BLaER1 treated with 17β-estradiol and CSF1 and Interleukin-3, amounts not matched to agents 10 nM and 100 nM (cell line): ENCODE measurements at regions not wholly inside any gene's neighbourhood (a gene's known extent, or its start where the extent isn't known, plus 50 kb on each side); places are given as distances from the start of the nearest gene placed in this dataset.
A peak's percentile ranks its signal among the peaks of the same experiment; 100 is the strongest.

ENCODE experiments used
- H3K27ac ChIP-seq, 11 experiments: shearing (Covaris generic); formaldehyde crosslinking; 2 replicates each; pipeline ENCODE4 v1.8.1; 2022
- H3K27me3 ChIP-seq, 11 experiments: shearing (Covaris generic); formaldehyde crosslinking; 2 replicates each; pipeline ENCODE4 v1.8.1; 2022
- H3K36me3 ChIP-seq, 11 experiments: shearing (Covaris generic); formaldehyde crosslinking; 2 replicates each; pipeline ENCODE4 v1.8.1; 2022
- H3K4me1 ChIP-seq, 10 experiments: shearing (Covaris generic); formaldehyde crosslinking; 2 replicates each; pipeline ENCODE4 v1.8.1; 2022
- H3K4me2 ChIP-seq, 11 experiments: shearing (Covaris generic); formaldehyde crosslinking; 2 replicates each; pipeline ENCODE4 v1.8.1; 2022
- H3K4me3 ChIP-seq, 10 experiments: shearing (Covaris generic); formaldehyde crosslinking; 2 replicates each; pipeline ENCODE4 v1.8.1; 2022
- H3K9ac ChIP-seq, 11 experiments: shearing (Covaris generic); formaldehyde crosslinking; 2 replicates each; pipeline ENCODE4 v1.8.1; 2022
- H3K9me3 ChIP-seq, 11 experiments: shearing (Covaris generic); formaldehyde crosslinking; replicated peaks in 1 of 11; 2 replicates each; pipeline ENCODE4 v1.8.1; 2022
- H4K20me1 ChIP-seq, 11 experiments: shearing (Covaris generic); formaldehyde crosslinking; 2 replicates each; pipeline ENCODE4 v1.8.1; 2022
- Cebpa-rat ChIP-seq, 11 experiments: shearing (Covaris generic); IDR thresholded peaks; 2 replicates each; pipeline ENCODE4 v1.8.1; 2022

- H3K4me2 ChIP-seq = no peak overlapping the region
- H3K27me3 ChIP-seq = no peaks in the 10 kb centered on the region
- H4K20me1 ChIP-seq = no peaks in the 10 kb centered on the region
- H3K27ac ChIP-seq = no peak overlapping the region
- TF ChIP-seq Cebpa-rat (IDR thresholded peaks at IDR 0.05) = no peak
- no peaks in the 10 kb centered on the region for H3K4me1 ChIP-seq
- no peaks in the 10 kb centered on the region for H3K9me3 ChIP-seq
- H3K36me3 ChIP-seq = no peaks in the 10 kb centered on the region
- H3K4me3 ChIP-seq = no peak overlapping the region
- no peak overlapping the region for H3K9ac ChIP-seq
Observed at GRCh38 chr11:96447208-96448110, 57.6 kb downstream of the JRKL start.

DNA sequence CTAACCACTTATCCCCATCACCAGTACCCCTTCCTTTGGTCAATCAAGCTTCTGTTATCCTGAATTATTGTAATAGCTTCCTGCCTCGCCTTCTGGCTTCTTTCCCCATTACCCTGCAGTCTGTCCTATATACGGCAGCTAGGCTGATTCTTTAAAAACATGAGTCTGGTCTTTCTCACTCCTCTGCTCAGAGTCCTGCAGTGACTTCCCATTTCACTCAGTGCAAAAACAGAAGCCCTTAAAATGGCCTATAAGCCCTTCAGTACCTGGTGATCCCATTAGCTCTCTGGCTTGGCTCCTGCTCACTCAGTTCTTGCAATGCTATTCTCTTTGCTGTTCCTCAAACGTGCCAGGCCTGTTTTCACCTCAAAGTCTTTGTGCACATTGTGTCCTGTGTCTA is 58.4 kb downstream of the JRKL start:
- Histone ChIP-seq H3K36me3 (no peaks in the 10 kb centered on the region), H3K27ac (no peak overlapping the region), H4K20me1 (no peaks in the 10 kb centered on the region), H3K9me3 (no peaks in the 10 kb centered on the region), H3K4me2 (no peak overlapping the region), H3K27me3 (no peaks in the 10 kb centered on the region), H3K4me1 (no peaks in the 10 kb centered on the region), H3K9ac (no peak overlapping the region), H3K4me3 (no peak overlapping the region)
- TF ChIP-seq Cebpa-rat (IDR thresholded peaks at IDR 0.05) = no peak

GRCh38 chr11:96456111-96456510 is 66.3 kb downstream of the JRKL start:
- H3K4me1 ChIP-seq = no peaks in the 10 kb centered on the region
- no peak overlapping the region for H3K4me3 ChIP-seq
- no peaks in the 10 kb centered on the region for H3K36me3 ChIP-seq
- H3K9ac ChIP-seq = no peak overlapping the region
- H3K27ac ChIP-seq = no peak overlapping the region
- H3K9me3 ChIP-seq = peaks cover 0 to 3% (median 0%) of the 10 kb centered on the region in 11 experiments; a peak in 1 of 22 replicates
- no peaks in the 10 kb centered on the region for H3K27me3 ChIP-seq
- TF ChIP-seq Cebpa-rat (IDR thresholded peaks at IDR 0.05) = no peak
- no peaks in the 10 kb centered on the region for H4K20me1 ChIP-seq
- H3K4me2 ChIP-seq = no peak overlapping the region

DNA sequence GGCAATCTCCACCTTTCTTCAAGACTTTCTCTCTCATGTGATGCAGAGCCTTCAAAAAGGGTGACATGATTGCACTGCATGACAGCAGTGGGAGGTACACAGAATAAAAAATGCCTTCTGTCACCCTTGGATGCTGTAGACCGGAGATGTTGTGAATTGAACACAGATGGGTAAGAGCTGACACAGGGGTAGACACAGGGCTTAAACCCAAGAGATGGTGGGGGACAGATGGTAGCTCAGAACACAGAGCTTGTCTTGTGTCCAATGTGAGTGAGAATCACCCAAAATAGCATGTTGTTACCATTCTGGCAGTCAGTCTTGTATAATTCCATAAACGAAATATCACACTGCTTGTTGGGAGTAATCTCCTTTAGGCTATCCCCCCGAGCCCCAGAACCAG is 69.9 kb downstream of the JRKL start:
- H3K36me3 ChIP-seq = no peaks in the 10 kb centered on the region
- peaks cover 0 to 7% (median 5%) of the 10 kb centered on the region in 10 experiments; a peak in 7 of 20 replicates for H3K4me1 ChIP-seq
- no peak overlapping the region for H3K4me2 ChIP-seq
- TF ChIP-seq Cebpa-rat (IDR thresholded peaks at IDR 0.05) = no peak
- H3K9me3 ChIP-seq = peaks cover 0 to 3% (median 0%) of the 10 kb centered on the region in 11 experiments; a peak in 1 of 22 replicates
- H3K27ac ChIP-seq = no peak overlapping the region
- no peak overlapping the region for H3K4me3 ChIP-seq
- no peaks in the 10 kb centered on the region for H3K27me3 ChIP-seq
- no peaks in the 10 kb centered on the region for H4K20me1 ChIP-seq
- no peak overlapping the region for H3K9ac ChIP-seq

DNA sequence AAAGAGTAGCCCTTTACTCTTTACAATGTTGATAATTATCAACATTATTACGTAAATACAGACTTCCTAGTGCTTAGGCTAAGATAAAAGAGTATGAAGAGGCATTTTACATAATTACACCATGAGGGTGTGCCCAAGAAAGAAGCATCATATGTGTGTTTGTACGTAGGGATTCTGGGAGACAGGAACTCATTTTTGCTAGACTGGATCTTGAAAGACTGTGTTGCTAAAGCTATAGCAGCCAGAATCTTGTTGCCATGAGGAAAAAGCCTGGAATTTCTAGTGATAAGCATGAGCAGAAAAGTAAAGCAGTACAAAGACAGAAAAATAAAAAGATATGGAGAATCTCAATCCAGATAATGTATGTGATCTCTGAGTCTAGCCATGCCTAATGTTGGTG is 72.1 kb downstream of the JRKL start:
- no peak for TF ChIP-seq Cebpa-rat (IDR thresholded peaks at IDR 0.05)

GRCh38 chr11:96464700-96465307 is 75.0 kb downstream of the JRKL start:
- no peaks in the 10 kb centered on the region for H4K20me1 ChIP-seq
- H3K4me2 ChIP-seq = peak overlapping the region in 7 of 11 experiments; percentile 54 to 83 (median 68); a peak in 9 of 22 replicates
- H3K4me3 ChIP-seq = peak overlapping the region in 1 of 10 experiments; percentile 25; a peak in 1 of 20 replicates
- no peaks in the 10 kb centered on the region for H3K27me3 ChIP-seq
- H3K27ac ChIP-seq = no peak overlapping the region
- TF ChIP-seq Cebpa-rat (IDR thresholded peaks at IDR 0.05) = no peak
- no peak overlapping the region for H3K9ac ChIP-seq
- peaks cover 0 to 7% (median 5%) of the 10 kb centered on the region in 10 experiments; a peak in 7 of 20 replicates for H3K4me1 ChIP-seq
- H3K9me3 ChIP-seq = 0 out of 22 replicates have a peak, but pooled peaks cover 0 to 3% (median 0%) of the 10 kb centered on the region in 11 experiments
- H3K36me3 ChIP-seq = no peaks in the 10 kb centered on the region

More for the DNA sequence above, 72.1 kb downstream of the JRKL start:
- H3K9me3 ChIP-seq = 0 out of 22 replicates have a peak, but pooled peaks cover 0 to 3% (median 0%) of the 10 kb centered on the region in 11 experiments
- H3K4me3 ChIP-seq = no peak overlapping the region
- H3K9ac ChIP-seq = no peak overlapping the region
- no peaks in the 10 kb centered on the region for H3K27me3 ChIP-seq
- no peaks in the 10 kb centered on the region for H4K20me1 ChIP-seq
- H3K36me3 ChIP-seq = no peaks in the 10 kb centered on the region
- H3K4me2 ChIP-seq = no peak overlapping the region
- H3K4me1 ChIP-seq = peaks cover 0 to 7% (median 5%) of the 10 kb centered on the region in 10 experiments; a peak in 7 of 20 replicates
- no peak overlapping the region for H3K27ac ChIP-seq

DNA sequence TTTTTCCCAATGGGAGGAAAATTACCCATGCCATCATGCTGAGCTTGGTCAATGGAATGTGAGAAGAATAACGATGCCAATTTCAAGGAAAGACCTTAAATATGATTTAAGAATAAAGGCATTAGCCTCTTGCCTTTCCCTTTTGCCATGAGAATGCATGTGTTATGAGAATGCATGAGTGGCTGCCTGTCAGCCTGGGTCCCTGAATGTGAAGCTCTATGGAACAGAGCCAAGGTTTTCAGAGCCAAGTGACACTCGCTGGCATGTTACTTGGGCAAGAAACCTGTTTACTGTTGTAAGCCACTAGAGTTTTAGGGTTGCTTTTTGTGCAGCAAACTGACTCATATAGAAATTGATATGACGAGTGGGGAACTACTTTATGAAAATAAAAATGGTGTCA is 75.7 kb downstream of the JRKL start:
- H3K4me2 ChIP-seq = no peak overlapping the region
- H3K9me3 ChIP-seq = no peaks in the 10 kb centered on the region
- H3K27ac ChIP-seq = no peak overlapping the region
- H3K27me3 ChIP-seq = no peaks in the 10 kb centered on the region
- no peak overlapping the region for H3K9ac ChIP-seq
- TF ChIP-seq Cebpa-rat (IDR thresholded peaks at IDR 0.05) = no peak
- H3K36me3 ChIP-seq = no peaks in the 10 kb centered on the region
- H3K4me1 ChIP-seq = peaks cover 0 to 7% (median 5%) of the 10 kb centered on the region in 10 experiments; a peak in 7 of 20 replicates
- H4K20me1 ChIP-seq = no peaks in the 10 kb centered on the region
- H3K4me3 ChIP-seq = no peak overlapping the region

- H4K20me1 ChIP-seq = no peaks in the 10 kb centered on the region
- H3K4me1 ChIP-seq = peaks cover 0 to 7% (median 5%) of the 10 kb centered on the region in 10 experiments; a peak in 7 of 20 replicates
- H3K4me2 ChIP-seq = no peak overlapping the region
- H3K9me3 ChIP-seq = no peaks in the 10 kb centered on the region
- no peak overlapping the region for H3K27ac ChIP-seq
- no peak for TF ChIP-seq Cebpa-rat (IDR thresholded peaks at IDR 0.05)
- no peaks in the 10 kb centered on the region for H3K36me3 ChIP-seq
- no peak overlapping the region for H3K9ac ChIP-seq
- H3K27me3 ChIP-seq = no peaks in the 10 kb centered on the region
- no peak overlapping the region for H3K4me3 ChIP-seq
Observed at GRCh38 chr11:96466607-96467006, 76.8 kb downstream of the JRKL start.

GRCh38 chr11:96469776-96470175 is 80.0 kb downstream of the JRKL start:
- H3K27ac ChIP-seq = no peak overlapping the region
- no peaks in the 10 kb centered on the region for H4K20me1 ChIP-seq
- peaks cover 21 to 29% (median 25%) of the 10 kb centered on the region in 11 experiments for H3K9me3 ChIP-seq
- no peaks in the 10 kb centered on the region for H3K4me1 ChIP-seq
- no peak for TF ChIP-seq Cebpa-rat (IDR thresholded peaks at IDR 0.05)
- no peaks in the 10 kb centered on the region for H3K27me3 ChIP-seq
- H3K4me3 ChIP-seq = no peak overlapping the region
- H3K4me2 ChIP-seq = no peak overlapping the region
- no peak overlapping the region for H3K9ac ChIP-seq
- H3K36me3 ChIP-seq = no peaks in the 10 kb centered on the region
